GM06990 (cell line): ENCODE measurements at regions not wholly inside any gene's neighbourhood (a gene's known extent, or its start where the extent isn't known, plus 50 kb on each side); places are given as distances from the start of the nearest gene placed in this dataset.

ENCODE experiments used
- DNase-seq: peaks from one replicate; pipeline ENCODE4 v3.0.0-alpha.2; 2011; ENCODE audit not compliant: insufficient read length; ENCODE audit errors: extremely low read depth
- H3K27me3 ChIP-seq: replicated peaks from 2 replicates; pipeline ENCODE4 v1.6.0; 2011; ENCODE audit warnings: low read length; ENCODE audit not compliant: control insufficient read depth, insufficient read depth
- H3K36me3 ChIP-seq: 2 replicates; pipeline ENCODE4 v1.5.1; 2011; ENCODE audit warnings: low read length; ENCODE audit not compliant: control insufficient read depth, insufficient read depth
- H3K4me3 ChIP-seq: replicated peaks from 2 replicates; pipeline ENCODE4 v1.5.1; 2011; ENCODE audit warnings: low read depth, mild to moderate bottlenecking, control low read depth, low read length
- TF ChIP-seq, protein P1 (sequence below): IDR thresholded peaks from 2 replicates; pipeline ENCODE4 v1.5.1; 2011; ENCODE audit warnings: low read length, control low read depth, mild to moderate bottlenecking, inconsistent platforms; ENCODE audit not compliant: insufficient read depth, poor library complexity, severe bottlenecking

DNA sequence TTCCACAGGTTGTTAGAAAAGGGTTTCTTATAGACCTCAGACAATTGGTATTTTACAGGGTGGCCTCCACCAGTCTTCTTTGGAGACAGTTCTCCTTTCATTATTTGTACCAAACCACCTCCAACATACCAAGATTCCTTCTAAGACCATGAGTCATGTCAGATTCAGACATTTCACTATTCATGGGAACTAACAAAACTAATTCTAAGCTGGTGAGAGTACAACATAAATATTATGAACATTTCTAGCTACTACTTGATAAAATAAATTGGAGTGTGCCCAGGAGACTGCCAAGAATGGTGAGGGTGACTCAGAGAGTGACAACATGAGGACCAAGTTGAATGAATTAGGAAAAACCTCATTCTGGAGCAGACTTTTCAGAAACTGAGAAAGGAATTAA lies 494.6 kb upstream of the LRRC4C start:
- Histone ChIP-seq H3K4me3 (no peak overlapping the region), H3K27me3 (no peaks in the 10 kb centered on the region), H3K36me3 (no peaks in the 10 kb centered on the region)
- no peak for DNase-seq
- TF ChIP-seq, protein P1, sequence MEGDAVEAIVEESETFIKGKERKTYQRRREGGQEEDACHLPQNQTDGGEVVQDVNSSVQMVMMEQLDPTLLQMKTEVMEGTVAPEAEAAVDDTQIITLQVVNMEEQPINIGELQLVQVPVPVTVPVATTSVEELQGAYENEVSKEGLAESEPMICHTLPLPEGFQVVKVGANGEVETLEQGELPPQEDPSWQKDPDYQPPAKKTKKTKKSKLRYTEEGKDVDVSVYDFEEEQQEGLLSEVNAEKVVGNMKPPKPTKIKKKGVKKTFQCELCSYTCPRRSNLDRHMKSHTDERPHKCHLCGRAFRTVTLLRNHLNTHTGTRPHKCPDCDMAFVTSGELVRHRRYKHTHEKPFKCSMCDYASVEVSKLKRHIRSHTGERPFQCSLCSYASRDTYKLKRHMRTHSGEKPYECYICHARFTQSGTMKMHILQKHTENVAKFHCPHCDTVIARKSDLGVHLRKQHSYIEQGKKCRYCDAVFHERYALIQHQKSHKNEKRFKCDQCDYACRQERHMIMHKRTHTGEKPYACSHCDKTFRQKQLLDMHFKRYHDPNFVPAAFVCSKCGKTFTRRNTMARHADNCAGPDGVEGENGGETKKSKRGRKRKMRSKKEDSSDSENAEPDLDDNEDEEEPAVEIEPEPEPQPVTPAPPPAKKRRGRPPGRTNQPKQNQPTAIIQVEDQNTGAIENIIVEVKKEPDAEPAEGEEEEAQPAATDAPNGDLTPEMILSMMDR: no peak

- DNase-seq: no peak
- Histone ChIP-seq H3K36me3 (no peaks in the 10 kb centered on the region), H3K27me3 (no peaks in the 10 kb centered on the region), H3K4me3 (no peak overlapping the region)
- TF ChIP-seq, protein P1: no peak
These were observed 495.6 kb upstream of the LRRC4C start for GRCh38 chr11:41955066-41955465.

- DNase-seq: no peak
- H3K36me3 ChIP-seq: no peaks in the 10 kb centered on the region
- TF ChIP-seq, protein P1: no peak
- H3K4me3 ChIP-seq: no peak overlapping the region
- no peaks in the 10 kb centered on the region for H3K27me3 ChIP-seq
These were observed 496.4 kb upstream of the LRRC4C start for GRCh38 chr11:41955635-41956400.

GRCh38 chr11:41963406-41963805 lies 504.0 kb upstream of the LRRC4C start:
- Histone ChIP-seq H3K4me3 (no peak overlapping the region), H3K27me3 (no peaks in the 10 kb centered on the region), H3K36me3 (no peaks in the 10 kb centered on the region)
- no peak for DNase-seq
- TF ChIP-seq, protein P1: no peak

DNA sequence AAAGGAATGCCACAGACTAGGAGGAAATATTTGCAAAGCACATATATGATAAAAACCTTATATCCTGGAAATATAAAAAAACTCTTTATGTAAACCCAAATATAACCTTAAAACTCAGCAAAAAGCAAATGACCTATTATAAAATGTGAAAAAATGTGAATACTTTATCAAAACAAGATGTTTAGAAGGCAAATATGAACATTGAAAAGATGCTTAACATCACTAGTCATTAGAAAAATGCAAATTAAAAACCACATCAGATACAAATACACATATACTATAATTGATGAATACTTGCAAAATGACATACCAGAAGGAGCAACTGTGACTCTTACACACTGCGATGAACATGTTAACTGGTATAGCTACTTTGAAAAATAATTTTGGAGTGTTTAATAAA lies 511.2 kb upstream of the LRRC4C start:
- no peak for DNase-seq
- Histone ChIP-seq H3K4me3 (no peak overlapping the region), H3K27me3 (no peaks in the 10 kb centered on the region), H3K36me3 (no peaks in the 10 kb centered on the region)
- TF ChIP-seq, protein P1: no peak
